ENCODE measurements at regions not wholly inside any gene's neighbourhood (a gene's known extent, or its start where the extent isn't known, plus 50 kb on each side); places are given as distances from the start of the nearest gene placed in this dataset.
"Not testable (repeated sequence)": the region's sequence is repeated elsewhere in the genome, so short reads cannot be mapped to it uniquely, and the experiment has no call there.

DNA sequence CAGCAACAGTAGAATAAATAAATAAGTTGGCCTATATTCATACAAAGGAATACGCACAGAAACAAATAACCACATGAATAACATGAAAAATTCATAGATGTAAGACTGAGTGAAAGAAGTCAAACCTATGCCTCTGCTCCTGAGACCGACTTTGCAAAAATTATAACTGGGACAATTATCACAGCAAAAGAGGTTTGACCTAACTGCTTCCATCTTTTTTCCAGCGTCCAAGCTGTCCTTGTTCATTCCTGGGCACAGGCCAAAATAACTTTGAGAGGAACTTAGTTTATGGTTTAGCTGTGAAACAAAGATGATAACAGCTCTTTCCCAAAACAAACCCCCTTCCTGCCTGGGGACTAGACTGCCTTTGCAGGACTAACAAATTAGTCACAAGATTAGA, 109.6 kb upstream of the NBPF11 start:
- DNase-seq: not testable (repeated sequence)

DNA sequence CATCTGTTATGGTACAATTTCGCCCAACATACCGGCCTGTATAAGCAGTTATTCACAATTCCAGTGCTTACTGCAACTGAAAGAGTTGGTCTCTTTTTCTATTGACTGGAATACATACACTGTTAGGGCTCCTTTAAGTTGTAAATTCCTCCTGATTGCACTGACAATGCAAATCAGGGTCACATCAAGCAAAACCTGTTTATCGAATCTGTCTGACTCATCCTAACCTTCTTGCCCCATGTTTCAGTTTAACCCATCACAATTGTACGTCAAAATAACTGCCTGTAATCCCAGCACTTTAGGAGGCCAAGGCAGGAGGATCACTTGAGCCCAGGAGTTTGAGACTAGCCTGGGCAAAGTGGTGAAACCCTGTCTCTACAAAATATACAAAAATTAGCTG, 105.8 kb upstream of the NBPF11 start:
- DNase-seq: not testable (repeated sequence)

DNA sequence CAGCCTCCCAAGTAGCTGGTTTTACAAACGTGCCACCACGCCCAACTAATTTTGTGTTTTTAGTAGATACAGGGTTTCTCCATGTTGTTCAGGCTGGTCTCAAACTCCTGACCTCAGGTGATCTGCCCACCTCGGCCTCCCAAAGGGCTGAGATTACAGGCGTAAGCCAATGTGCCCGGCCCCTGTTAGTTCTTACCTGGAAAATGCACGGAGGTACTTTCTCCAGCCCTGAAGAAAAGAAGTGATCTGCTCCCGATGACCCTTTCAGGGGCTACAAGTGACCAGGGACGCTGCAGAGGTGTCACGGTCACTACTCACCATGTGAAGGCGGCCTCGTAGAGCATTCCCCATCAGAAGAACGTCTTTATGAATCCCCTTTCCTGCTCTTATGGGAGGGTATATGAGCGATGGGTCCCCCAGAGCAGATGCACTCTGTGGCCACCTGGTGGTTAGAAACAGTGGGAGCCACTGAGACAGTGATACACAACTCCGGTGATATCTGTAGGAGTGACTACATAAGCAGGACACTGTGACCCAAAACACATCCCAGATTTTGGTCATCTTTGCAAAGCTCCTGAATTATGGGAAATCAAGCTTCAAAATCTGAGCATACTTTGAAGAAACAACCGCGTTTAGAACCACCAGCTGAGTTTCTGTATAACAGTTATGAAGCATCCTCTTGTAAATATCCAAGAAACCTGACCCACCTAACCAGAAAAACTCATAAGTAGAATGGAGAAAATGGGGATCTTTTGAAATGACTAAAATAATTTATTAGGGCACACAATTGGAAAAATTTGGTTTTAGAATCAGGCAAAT, 102.7 kb upstream of the NBPF11 start:
- not testable (repeated sequence) for DNase-seq

DNA sequence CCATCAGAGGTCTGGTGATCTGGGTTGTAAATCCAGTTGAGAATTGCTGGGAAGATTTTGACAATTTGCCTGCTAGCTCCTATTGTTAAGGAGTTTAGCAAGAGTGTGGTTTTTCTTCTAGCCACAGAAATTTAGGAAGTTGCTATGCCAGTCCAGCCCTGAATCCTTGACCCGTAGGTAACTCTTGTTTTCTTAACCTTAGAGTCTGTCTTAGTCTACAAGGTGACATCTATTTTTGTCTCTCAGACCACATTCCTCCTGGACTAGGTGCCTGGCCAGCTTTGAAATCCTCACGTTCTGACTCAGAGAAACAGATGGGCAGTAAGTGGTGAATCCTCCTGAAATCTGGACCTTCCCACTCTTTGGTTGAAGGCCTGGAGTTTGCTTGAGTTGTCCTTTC, 101.7 kb upstream of the NBPF11 start:
- not testable (repeated sequence) for DNase-seq

DNA sequence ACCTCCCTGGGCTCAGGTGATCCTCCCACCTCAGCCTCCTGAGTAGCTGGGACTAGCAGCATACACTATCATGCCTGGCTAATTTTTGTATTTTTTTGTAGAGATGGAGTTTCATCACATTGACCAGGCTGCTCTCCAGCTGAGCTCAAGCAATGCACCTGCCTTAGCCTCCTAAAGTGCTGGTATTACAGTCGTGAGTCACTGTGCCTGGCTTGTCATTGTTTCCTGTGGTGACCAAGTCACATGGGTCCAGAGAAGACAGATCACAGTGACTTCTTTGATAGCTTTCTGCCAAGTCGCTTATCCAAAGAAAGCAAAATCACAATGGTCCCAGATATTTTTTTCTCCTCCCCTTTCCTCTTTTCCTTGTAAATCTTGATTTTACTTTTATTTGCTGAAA, 96.7 kb upstream of the NBPF11 start:
- not testable (repeated sequence) for DNase-seq

DNA sequence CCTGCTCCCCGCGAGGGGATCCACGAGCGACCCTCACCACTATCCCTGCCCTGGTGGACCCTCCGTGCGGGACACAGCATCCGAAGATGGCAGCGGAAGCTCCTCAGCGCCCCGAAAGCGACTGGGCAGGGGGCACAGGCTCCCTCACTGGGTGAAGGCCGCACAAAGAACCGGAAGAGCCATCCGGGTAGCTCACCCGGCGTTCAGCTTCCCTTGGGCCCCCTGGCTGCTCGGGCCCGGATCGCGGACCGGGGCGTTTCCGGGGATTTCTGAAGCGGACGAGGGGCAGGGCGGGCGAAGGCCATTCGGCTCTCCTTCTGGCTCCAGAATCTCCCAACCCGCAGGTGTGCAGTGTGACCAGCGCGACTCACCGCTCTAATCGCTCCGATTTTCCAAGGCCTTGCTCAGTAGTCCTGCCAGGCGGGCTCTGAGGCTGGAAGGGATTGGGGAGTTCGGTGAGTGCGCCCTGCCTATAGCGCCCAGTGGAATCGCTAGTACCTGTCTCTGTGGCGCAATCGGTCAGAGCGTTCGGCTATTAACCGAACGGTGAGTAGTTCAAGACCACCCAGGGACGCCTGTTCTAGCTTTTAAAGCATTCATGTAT, 94.3 kb upstream of the NBPF11 start:
- DNase-seq: not testable (repeated sequence)

DNA sequence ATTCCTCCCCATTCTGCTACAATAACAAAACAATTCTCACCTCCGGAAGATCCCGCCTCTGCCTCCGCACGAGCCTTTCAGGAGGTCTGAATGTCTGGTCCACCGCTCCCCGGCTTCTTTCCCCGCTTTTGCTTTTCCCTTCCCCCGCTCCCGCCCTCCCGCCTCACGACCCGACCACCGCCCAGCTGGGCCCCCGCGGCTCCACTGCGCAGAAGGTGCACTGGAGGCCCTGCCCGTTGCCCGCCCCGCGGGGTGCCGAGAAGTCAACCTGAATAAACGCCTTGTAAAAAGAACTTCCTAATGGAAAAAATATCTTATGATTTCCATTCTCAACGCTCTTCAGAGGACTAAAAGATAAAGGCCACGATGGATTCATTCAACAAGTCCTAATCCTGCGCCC, 93.8 kb upstream of the NBPF11 start:
- DNase-seq: not testable (repeated sequence)

DNA sequence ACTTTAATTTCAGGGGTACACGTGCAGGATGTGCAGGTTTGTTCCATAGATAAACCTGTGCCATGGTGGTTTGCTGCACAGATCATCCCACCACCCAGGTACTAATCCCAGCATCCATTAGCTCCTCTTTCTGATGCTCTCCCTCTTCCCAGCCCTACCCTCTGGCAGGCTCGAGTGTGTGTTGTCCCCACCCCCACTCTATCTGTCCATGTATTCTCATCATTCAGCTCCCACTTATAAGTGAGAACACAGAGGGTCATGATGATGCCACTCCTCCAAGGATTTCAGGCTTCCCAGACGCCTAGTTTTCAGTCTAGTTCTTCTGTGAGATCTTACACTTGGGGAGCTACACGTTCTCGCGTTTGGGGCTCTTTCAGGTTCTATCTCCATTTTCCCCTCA, 93.4 kb upstream of the NBPF11 start:
- DNase-seq: not testable (repeated sequence)

DNA sequence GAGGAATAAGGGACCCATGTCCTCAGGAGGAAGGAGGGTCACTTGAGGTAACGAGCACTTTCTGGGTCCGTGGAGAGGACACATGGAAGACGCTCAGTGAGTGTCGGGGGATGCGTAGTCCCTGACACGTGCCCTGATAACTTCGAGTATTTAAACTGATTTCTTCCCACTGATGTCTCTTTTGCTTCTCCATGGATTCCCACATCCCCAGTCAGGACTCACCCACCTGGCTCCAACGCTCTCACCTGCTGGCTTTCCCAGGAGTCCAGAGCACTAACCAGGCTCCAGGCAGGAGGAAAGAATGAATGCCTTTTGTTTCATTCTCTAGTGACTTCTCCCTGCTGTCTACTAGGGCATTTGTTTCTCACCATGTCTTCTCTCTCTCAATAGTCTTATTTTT, 81.2 kb upstream of the NBPF11 start:
- not testable (repeated sequence) for DNase-seq

DNA sequence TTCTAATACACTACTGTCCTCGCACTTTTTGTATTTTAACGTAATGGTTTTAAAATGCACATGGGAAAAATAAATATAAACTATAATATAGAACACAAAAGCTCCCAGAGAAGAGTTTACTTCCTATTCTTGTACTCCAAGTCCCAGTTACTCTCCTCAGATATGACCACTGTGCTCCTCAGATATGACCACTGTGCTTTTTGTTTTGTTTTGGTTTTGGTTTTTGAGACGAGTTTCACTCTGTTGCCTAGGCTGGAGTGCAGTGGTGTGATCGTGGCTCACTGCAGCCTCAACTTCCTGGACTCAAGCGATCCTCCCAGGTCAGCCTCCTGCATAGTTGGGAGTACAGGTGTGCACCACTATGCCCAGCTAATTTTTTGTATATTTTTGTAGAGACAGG, 76.8 kb upstream of the NBPF11 start:
- not testable (repeated sequence) for DNase-seq

DNA sequence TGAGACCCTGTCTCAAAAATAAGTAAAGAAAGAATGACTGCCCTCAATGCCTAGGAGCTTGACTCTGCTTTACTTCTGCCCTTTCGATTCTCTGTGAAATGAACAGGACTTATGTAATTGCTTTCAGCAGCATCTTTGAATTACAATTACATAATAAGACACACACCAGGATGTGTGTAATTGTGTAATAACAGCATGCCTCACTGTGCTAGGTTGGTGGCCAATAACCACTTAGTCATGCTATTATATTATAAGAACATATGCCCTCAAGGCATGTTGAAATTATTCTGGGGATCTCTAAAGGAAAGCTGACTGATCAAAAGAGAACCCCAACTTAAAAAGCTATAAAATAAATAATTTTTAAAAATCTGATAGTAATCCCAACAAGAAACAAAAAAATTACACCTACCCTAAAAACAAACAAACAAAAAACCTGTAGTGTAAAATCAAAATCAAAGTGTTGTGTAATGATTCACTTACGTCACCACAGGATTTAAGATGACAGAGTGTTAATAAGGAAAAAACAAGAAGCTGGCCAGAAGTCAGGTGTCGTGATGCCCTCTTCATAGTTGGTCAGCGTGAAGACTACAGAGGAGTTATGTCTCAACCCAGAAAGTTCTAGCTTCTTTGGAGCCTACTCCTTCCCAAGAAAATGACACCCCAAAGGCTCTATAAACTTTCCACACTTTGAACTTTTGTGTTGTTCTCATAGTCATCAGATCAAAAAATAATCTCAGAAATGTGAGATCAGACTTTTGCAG, 70.5 kb upstream of the NBPF11 start:
- DNase-seq: not testable (repeated sequence)

DNA sequence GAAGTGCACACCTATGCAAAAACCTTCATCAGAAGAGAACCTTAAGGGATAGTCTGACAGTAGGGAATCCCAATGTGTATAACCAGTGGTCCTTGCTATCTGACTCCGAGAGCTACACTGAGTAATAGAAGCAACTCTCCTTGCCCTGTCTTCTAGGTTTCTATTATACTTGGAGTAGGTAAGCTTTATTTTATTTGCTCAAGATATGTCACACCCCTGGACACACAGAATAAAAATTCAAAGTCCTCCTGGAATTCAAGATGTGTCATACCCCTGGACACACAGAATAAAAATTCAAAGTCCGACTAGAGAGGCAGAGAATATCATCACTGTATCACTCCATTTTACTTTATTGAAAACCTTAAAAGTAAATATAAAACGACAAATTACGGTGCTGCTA, 69.5 kb upstream of the NBPF11 start:
- not testable (repeated sequence) for DNase-seq

DNA sequence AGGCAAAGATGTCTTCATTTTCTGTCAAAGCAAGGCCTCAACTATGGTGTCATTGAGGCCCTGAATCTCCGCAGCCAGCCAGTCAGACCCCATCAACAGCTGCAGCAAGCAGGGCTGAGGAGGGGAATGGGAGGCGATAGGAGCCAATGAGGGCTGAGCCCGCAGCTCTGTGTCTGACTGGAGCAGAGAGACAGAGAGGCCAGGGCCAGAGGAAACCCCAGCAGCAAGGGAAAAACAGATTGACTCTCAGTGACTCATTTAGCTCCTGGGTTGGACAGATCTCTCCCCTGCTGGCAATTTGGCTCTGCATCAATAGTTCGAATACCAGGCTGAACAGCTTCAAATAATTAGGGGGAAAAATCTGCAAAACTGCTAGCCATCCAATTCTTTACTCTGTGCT, 67.1 kb upstream of the NBPF11 start:
- not testable (repeated sequence) for DNase-seq

DNA sequence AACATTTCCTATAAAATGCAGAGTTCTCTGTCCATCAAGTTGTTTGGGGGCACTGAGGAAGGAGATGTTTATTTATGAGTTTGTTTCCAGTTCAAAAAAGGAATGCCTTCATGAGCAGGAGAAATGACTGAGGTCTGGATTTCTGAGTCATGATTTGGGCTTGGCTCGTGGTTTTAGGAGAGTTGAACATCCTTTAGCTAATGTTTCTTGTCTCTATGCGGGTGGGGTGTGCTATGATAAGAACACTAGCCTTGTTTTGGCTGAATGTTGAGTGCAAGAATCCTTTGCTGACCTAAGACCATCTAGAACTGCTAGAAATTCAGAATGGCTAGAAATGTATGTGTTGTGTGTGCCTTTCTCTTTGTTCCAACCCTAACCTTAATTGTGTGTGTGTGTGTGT, 59.1 kb upstream of the NBPF11 start:
- DNase-seq: not testable (repeated sequence)

DNA sequence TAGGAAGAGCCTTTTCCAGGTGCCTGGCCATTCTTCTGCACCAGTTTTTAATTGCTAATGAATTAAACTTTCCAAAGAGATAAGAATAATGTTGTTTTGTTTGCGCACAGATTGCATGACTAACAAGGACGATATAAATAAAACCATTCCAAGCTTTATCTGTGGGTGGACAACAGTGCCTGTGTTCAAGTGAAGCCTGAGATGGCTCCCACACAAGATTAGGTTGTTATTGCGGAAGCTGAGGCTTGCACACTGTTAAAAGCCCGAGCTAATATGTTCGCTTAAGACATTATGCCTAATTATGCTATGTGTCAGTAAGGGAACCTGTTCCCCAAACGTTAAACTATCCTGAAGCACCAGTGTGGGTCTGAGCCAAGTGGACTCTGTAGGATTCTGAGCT, 58.5 kb upstream of the NBPF11 start:
- DNase-seq: not testable (repeated sequence)

DNA sequence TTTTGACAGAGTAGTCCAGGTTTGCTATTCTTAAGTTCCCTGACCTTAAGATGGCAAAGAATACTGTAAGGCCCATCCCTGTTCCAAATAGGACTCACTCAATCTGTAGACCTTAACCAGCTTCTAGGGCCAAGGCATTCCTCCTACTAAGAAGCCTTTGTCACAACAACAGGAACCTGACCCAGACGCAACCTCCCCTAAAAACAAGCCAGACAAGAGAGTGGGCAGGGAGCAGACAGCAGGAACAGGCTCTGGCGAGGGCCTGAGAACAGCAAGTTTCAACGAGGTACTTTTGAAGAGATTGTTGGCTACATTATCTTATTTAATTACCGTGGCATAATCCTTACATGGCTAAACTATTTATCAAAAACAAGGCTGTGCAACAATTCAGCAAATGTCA, 58.1 kb upstream of the NBPF11 start:
- not testable (repeated sequence) for DNase-seq

DNA sequence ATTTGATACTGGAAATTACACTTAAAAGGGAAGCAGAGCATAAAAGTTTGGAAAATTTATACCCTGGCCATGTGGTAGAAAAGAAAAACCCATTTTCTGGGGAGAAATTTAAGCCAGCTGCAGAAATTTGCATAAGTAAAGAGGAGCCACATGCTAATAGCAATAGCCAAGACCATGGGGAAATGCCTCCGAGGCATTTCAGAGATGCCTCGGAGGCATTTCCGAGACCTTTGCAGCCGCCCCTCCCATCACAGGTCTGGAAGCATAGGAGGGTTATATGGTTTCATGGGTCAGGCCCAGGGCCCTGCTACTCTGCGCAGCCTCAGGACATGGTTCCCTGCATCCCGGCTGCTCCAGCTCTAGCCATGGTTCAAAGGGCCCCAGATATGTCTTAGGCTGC, 49.9 kb upstream of the NBPF11 start:
- DNase-seq: not testable (repeated sequence)
